ENCODE measurements at regions not wholly inside any gene's neighbourhood (a gene's known extent, or its start where the extent isn't known, plus 50 kb on each side); places are given as distances from the start of the nearest gene placed in this dataset.

DNA sequence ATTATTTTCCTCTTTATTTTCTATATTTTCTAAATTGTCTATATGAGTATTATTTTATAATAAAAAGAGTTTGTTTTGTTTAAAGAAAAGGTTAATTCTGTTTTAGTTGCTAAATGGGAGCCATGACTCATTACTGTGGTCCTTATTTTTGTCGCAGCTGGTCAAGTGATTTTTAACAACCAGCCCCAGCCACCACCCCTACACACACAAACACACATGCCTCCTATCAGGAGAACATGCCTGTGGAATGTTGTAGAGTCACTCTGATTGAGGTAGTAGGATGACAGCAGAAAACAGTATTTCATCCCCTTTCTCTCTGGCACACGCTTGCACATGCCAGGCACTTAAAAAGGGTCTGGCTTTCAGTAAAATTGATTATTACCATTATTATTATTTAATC, 68.6 kb upstream of the GDF10 start:
- WGBS, 2 donors: 83 to 86% methylated on average over 2 of the region's 2 CpGs
- TF ChIP-seq, protein P1, sequence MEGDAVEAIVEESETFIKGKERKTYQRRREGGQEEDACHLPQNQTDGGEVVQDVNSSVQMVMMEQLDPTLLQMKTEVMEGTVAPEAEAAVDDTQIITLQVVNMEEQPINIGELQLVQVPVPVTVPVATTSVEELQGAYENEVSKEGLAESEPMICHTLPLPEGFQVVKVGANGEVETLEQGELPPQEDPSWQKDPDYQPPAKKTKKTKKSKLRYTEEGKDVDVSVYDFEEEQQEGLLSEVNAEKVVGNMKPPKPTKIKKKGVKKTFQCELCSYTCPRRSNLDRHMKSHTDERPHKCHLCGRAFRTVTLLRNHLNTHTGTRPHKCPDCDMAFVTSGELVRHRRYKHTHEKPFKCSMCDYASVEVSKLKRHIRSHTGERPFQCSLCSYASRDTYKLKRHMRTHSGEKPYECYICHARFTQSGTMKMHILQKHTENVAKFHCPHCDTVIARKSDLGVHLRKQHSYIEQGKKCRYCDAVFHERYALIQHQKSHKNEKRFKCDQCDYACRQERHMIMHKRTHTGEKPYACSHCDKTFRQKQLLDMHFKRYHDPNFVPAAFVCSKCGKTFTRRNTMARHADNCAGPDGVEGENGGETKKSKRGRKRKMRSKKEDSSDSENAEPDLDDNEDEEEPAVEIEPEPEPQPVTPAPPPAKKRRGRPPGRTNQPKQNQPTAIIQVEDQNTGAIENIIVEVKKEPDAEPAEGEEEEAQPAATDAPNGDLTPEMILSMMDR (IDR thresholded peaks at IDR 0.05): no peak
- TF ChIP-seq POLR2A (IDR thresholded peaks at IDR 0.05): no peak
- Histone ChIP-seq H3K27me3 (no peaks in the 10 kb centered on the region), H3K4me1 (no peaks in the 10 kb centered on the region), H3K27ac (no peak overlapping the region), H3K9me3 (no peaks in the 10 kb centered on the region), H3K4me3 (replicated peaks in 1 of 3) (no peak overlapping the region), H3K36me3 (no peaks in the 10 kb centered on the region)
- DNase-seq: no peak
- intact Hi-C loops (cut with DNase I): no loop called here

DNA sequence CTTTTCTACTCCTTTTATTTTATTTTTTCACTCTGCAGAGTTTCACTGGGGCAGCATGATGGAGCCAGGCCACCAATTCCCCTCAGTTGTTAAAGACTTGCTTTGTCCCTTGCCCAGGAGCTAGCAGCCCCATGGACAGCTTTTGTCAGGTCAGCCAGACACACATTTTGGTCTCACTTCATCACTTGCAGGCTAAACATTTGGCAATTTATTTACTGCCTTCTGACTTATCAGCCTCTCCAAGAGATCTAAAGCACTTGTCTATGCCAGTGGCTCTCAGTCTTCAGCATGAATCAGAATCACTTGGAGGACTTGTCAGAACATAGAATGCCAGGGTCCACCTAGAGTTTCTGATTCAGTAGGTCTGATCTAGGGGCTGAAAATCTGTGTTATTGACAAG, 66.4 kb upstream of the GDF10 start:
- Histone ChIP-seq H3K4me1 (no peaks in the 10 kb centered on the region), H3K4me3 (replicated peaks in 1 of 3) (no peak overlapping the region), H3K9me3 (no peaks in the 10 kb centered on the region), H3K27me3 (no peaks in the 10 kb centered on the region), H3K36me3 (no peaks in the 10 kb centered on the region), H3K27ac (no peak overlapping the region)
- no peak for DNase-seq
- TF ChIP-seq, protein P1 (IDR thresholded peaks at IDR 0.05): no peak
- no peak for TF ChIP-seq POLR2A (IDR thresholded peaks at IDR 0.05)
- intact Hi-C loops (cut with DNase I): no loop called here

DNA sequence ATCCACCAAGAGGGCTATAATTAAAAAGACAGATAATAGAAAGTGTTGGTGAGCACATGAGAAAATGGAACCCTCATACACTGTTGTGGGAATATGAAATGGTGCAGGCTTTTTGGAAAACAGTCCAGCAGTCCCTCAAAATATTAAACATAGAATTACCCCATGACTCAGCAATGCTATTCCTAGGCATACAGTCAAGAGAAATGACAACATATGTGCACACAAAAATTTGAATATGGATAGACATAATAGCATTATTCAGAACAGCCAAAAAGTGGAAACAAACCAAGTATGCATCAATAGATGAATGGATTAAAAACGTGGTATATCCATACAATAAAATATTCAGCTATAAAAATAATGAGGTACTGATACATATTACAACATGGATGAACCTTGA, 64.5 kb upstream of the GDF10 start:
- Histone ChIP-seq H3K27me3 (no peaks in the 10 kb centered on the region), H3K4me3 (replicated peaks in 1 of 3) (no peak overlapping the region)
- intact Hi-C loops (cut with DNase I): no loop called here

DNA sequence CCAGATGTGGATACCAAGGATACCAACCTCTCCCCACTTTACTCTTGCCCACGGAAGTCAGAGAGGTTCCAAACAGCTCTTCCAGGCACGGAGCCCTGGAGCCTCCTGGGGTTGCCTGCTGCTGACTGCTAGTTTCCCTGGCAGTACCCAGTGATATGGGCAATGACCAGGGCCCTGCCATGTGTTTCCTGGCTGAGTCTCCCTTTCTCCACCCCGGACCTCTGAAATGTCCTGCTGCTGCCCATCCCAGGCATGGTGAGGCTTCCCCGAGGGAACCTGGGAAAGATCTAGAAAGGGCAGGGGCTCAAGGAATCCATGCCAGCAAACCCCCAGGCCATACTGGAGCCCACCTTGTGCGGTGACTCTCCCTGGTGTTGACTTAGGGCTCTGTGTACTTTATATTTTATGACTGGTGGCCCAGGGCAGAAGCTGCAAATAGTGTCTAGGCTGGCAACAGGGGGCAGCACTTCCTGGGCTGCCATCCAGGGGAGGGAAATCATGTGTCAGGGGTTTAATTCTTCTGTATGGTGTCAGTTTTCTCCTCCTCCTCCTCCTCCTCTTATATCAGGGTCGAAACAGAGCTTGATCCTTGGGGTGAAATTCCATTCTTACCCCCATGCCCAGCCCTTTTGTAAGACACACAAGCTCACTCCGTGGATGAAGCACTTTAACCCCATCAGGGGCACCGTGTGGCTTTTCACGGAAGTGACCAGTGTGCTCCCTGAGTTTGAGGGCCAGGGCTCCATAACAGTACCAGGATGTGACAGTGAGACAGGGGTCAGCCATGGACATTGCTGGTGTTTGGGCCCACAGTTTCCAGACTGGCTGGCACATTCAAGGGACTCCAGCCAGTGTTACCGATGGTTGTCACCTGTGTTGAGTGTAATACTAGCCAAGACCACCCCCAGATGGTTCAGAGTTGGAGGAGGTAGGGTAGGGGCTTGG, 62.4 kb upstream of the GDF10 start:
- H3K27me3 ChIP-seq: no peaks in the 10 kb centered on the region
- 68 to 91% methylated on average over 10 of the region's 10 CpGs for WGBS, 2 donors
- H3K36me3 ChIP-seq: no peaks in the 10 kb centered on the region
- no peak for DNase-seq
- no peak for TF ChIP-seq POLR2A (IDR thresholded peaks at IDR 0.05)
- TF ChIP-seq, protein P1 (IDR thresholded peaks at IDR 0.05): no peak
- intact Hi-C loops (cut with DNase I): no loop called here
- H3K4me1 ChIP-seq: no peaks in the 10 kb centered on the region
- H3K4me3 ChIP-seq (replicated peaks in 1 of 3): no peak overlapping the region
- no peak overlapping the region for H3K27ac ChIP-seq
- no peaks in the 10 kb centered on the region for H3K9me3 ChIP-seq

More for the DNA sequence above, 64.5 kb upstream of the GDF10 start:
- no peak for TF ChIP-seq POLR2A (IDR thresholded peaks at IDR 0.05)
- TF ChIP-seq, protein P1 (IDR thresholded peaks at IDR 0.05): no peak
- H3K4me1 ChIP-seq: no peaks in the 10 kb centered on the region
- H3K9me3 ChIP-seq: no peaks in the 10 kb centered on the region
- H3K36me3 ChIP-seq: no peaks in the 10 kb centered on the region
- 66 to 68% methylated on average over 1 of the region's 1 CpG for WGBS, 2 donors
- DNase-seq: no peak
- no peak overlapping the region for H3K27ac ChIP-seq

DNA sequence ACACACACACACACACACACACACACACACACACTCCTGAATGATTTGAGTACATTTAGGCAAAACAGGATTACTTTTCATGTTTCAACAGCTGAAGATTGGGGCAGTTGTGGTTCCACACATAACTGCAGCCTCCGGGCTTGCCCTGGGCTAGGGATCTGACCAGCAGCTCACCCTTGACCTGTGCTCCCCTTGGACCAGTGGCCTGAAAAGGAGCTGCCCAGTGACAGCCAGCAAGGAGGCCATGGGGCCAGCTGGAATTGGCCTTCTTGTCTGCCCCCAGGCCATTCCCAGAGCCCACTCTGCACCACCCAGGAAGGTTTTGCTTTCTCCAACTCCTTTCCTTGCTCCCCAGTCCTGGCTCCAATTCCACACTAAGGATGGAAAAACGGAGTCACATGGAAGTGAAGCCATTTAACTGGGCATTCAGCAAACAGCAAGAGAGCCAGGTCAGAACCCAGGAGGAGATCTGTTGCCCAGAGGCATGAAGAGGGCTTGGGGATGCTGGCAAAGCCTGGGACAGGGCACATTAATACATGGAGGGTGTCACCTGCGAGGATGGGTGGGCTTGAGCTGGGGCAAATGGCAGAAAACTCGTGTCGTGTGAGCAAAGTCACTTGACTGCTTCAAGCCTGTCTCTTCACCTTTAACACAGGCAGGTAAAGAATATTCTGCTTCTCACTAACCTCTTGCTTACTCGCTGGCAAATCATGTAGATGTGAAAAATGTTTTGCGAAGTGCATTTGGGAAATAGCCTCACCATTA, 61.5 kb upstream of the GDF10 start:
- Histone ChIP-seq H3K9me3 (no peaks in the 10 kb centered on the region), H3K36me3 (no peaks in the 10 kb centered on the region), H3K4me1 (no peaks in the 10 kb centered on the region), H3K27me3 (no peaks in the 10 kb centered on the region), H3K27ac (no peak overlapping the region), H3K4me3 (replicated peaks in 1 of 3) (no peak overlapping the region)
- no peak for DNase-seq
- intact Hi-C loops (cut with DNase I): no loop called here
- 86 to 93% methylated on average over 7 of the region's 7 CpGs for WGBS, 2 donors
- TF ChIP-seq POLR2A (IDR thresholded peaks at IDR 0.05): no peak
- TF ChIP-seq, protein P1 (IDR thresholded peaks at IDR 0.05): no peak

Data from thyroid gland (tissue), 4 donors.